Mucosa of descending colon (tissue), 3 donors: ENCODE measurements at regions not wholly inside any gene's neighbourhood (a gene's known extent, or its start where the extent isn't known, plus 50 kb on each side); places are given as distances from the start of the nearest gene placed in this dataset.

Source experiments
- ATAC-seq: fragments of 200-7000 bp; cut with Tn5 transposase; one replicate; pipeline ENCODE4 v1.9.1; 2020; ENCODE audit warnings: mild to moderate bottlenecking, moderate library complexity
- DNase-seq, 3 donors: peaks; one replicate each; pipeline ENCODE4 v3.0.0-alpha.2; 2020
- H3K36me3 ChIP-seq: fragments of 200-600 bp; one replicate; pipeline ENCODE4 v1.8.0; 2021; ENCODE audit warnings: low read depth, mild to moderate bottlenecking
- H3K4me1 ChIP-seq: fragments of 200-600 bp; one replicate; pipeline ENCODE4 v1.8.0; 2021; ENCODE audit warnings: low read depth, mild to moderate bottlenecking
- H3K4me3 ChIP-seq: fragments of 200-600 bp; one replicate; pipeline ENCODE4 v1.8.0; 2021; ENCODE audit warnings: mild to moderate bottlenecking
- H3K9me3 ChIP-seq: fragments of 200-600 bp; one replicate; pipeline ENCODE4 v1.8.0; 2021; ENCODE audit warnings: mild to moderate bottlenecking
- intact Hi-C, 2 donors: fragments of 100-400 bp; cut with DNase I in 1 of 2; cut with micrococcal nuclease in 1 of 2; formaldehyde crosslinking; loops; one replicate each; pipeline versions ENCODE4 v1.11.0 to v1.11.1; 2022; cut with DNase I, micrococcal nuclease
- TF ChIP-seq, protein P1 (sequence below): fragments of 200-600 bp; IDR thresholded peaks from one replicate; pipeline ENCODE4 v1.8.0; 2022; ENCODE audit warnings: antibody characterized with exemption, mild to moderate bottlenecking
- donor health status: DM: no; HTN: no; CAD: no; lungs with moderate emphysema.
- donor health status: DM: no; HTN: no; CAD: no.
- donor health status: DM: no; HTN: yes; CAD: no.

- no peaks in the 10 kb centered on the region for H3K36me3 ChIP-seq
- no peak for DNase-seq
- intact Hi-C loops, result no loop called here
- no peaks in the 10 kb centered on the region for H3K4me1 ChIP-seq
- no peak overlapping the region for H3K4me3 ChIP-seq
- no peak for ATAC-seq
- TF ChIP-seq, protein P1, sequence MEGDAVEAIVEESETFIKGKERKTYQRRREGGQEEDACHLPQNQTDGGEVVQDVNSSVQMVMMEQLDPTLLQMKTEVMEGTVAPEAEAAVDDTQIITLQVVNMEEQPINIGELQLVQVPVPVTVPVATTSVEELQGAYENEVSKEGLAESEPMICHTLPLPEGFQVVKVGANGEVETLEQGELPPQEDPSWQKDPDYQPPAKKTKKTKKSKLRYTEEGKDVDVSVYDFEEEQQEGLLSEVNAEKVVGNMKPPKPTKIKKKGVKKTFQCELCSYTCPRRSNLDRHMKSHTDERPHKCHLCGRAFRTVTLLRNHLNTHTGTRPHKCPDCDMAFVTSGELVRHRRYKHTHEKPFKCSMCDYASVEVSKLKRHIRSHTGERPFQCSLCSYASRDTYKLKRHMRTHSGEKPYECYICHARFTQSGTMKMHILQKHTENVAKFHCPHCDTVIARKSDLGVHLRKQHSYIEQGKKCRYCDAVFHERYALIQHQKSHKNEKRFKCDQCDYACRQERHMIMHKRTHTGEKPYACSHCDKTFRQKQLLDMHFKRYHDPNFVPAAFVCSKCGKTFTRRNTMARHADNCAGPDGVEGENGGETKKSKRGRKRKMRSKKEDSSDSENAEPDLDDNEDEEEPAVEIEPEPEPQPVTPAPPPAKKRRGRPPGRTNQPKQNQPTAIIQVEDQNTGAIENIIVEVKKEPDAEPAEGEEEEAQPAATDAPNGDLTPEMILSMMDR, result no peak
- no peaks in the 10 kb centered on the region for H3K9me3 ChIP-seq
Observed at GRCh38 chr11:81839976-81840375, 893.7 kb downstream of the FAM181B start.

DNA sequence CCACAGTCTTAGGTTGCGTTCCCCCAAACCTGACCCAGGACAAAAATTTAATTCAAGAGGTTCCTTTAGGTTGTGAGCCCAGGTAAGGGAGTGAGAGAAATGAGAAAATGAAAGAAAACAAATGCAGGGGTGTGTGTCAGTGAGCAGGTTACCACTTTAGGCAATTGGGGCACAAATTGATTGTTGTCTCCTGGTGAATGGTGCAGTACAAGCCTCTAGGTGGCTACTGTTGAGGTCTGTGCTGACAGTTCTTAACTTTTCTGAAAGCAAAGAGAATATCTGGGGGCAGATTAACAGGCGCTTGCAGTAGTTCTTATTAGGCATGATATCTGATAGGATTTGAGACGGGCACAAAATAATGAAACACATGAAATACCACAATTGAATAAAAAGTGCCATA is 894.6 kb downstream of the FAM181B start:
- Histone ChIP-seq H3K36me3 (no peaks in the 10 kb centered on the region), H3K9me3 (no peaks in the 10 kb centered on the region), H3K4me1 (no peaks in the 10 kb centered on the region), H3K4me3 (no peak overlapping the region)
- intact Hi-C loops, result no loop called here
- TF ChIP-seq, protein P1, result no peak
- DNase-seq, result no peak
- no peak for ATAC-seq

- ATAC-seq, result no peak
- TF ChIP-seq, protein P1, result no peak
- intact Hi-C loops, result no loop called here
- Histone ChIP-seq H3K9me3 (peaks cover 7% of the 10 kb centered on the region), H3K36me3 (no peaks in the 10 kb centered on the region), H3K4me3 (no peak overlapping the region), H3K4me1 (no peaks in the 10 kb centered on the region)
- DNase-seq, result no peak
Observed at GRCh38 chr11:81829976-81830375, 903.7 kb downstream of the FAM181B start.

DNA sequence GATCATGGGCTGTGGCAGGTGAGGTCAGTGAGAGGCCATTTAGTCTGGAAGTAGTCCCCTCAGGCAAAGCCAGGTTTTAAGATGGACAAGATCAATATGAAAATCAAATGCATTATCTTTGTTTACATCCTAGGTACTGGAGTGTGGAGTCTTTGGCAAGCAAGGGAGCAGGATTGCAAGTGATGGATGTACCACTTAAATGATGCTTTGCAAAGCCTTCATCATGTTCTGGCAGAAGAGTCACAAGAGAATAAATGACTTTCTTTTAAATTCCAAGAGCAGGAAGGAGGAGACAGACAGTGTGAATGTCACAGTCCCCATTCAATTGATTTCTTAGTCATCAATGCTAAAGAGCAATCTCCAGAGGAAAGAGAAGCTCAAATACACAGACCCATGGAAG is 908.3 kb downstream of the FAM181B start:
- TF ChIP-seq, protein P1, result no peak
- Histone ChIP-seq H3K36me3 (no peaks in the 10 kb centered on the region), H3K4me1 (no peaks in the 10 kb centered on the region), H3K4me3 (no peak overlapping the region), H3K9me3 (no peaks in the 10 kb centered on the region)
- ATAC-seq, result no peak
- intact Hi-C loops, result no loop called here
- DNase-seq, result no peak

DNA sequence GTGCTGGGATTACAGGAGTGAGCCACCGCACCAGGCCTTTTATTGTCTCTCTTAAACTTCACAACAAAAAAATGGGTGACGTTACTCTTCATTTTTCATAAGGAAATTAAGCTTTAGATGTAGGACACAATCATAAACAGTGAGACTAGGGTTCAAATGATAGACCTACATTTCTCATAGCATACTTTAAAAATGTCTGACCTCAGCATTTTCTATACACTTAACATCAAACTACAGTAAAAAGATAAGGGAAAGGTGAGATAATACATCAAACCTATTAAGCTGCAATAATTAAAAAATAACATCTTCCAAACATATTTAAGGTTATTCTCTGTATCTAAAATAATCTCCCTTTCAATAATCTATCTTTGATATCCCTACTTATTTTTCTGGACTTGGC is 914.2 kb downstream of the FAM181B start:
- H3K9me3 ChIP-seq, result no peaks in the 10 kb centered on the region
- ATAC-seq (no peak), DNase-seq (no peak)
- H3K36me3 ChIP-seq, result no peaks in the 10 kb centered on the region
- H3K4me1 ChIP-seq, result no peaks in the 10 kb centered on the region
- intact Hi-C loops, result no loop called here
- no peak overlapping the region for H3K4me3 ChIP-seq
- TF ChIP-seq, protein P1, result no peak

DNA sequence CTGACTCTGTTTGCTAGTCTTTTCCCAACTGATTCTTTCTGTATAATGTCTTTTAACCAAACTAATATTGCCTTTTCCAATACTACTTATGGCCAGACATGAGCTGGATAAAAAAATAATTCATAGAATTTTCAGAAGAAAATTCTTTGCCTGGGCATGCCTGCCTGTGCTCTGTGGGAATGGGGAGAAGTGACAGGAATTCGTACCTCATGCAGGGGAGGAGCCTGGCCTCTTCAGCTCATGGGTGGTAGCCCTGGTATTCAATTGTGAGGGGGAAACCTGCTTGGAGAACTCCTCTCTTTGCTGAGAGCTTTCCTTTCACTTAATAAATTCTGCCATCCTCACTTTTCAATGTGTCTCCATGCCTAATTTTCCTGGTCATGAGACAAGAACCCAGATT is 928.8 kb downstream of the FAM181B start:
- ATAC-seq, result no peak
- H3K36me3 ChIP-seq, result no peaks in the 10 kb centered on the region
- intact Hi-C loops, result no loop called here
- TF ChIP-seq, protein P1, result no peak
- DNase-seq, result no peak
- H3K4me3 ChIP-seq, result no peak overlapping the region
- H3K4me1 ChIP-seq, result no peaks in the 10 kb centered on the region
- H3K9me3 ChIP-seq, result no peaks in the 10 kb centered on the region
